ENCODE measurements at regions not wholly inside any gene's neighbourhood (a gene's known extent, or its start where the extent isn't known, plus 50 kb on each side); places are given as distances from the start of the nearest gene placed in this dataset.

GRCh38 chr5:74235552-74235951 lies 405.0 kb downstream of the ENC1 start:
- POLR2A ChIA-PET = no interaction called here
- Histone ChIP-seq H3K27me3 (ENCODE audit: control insufficient read depth, insufficient read depth, low read length) (no peaks in the 10 kb centered on the region), H3K36me3 (ENCODE audit: control insufficient read depth, insufficient read depth, low read length) (no peaks in the 10 kb centered on the region), H3K4me3 (ENCODE audit: low read depth, low read length) (no peak overlapping the region)
- no peak for DNase-seq (ENCODE audit: low read depth)
- CTCF ChIA-PET = no interaction called here
- no peak for TF ChIP-seq CTCF (IDR thresholded peaks at IDR 0.05; ENCODE audit: insufficient read depth, low read depth, low read length)

GRCh38 chr5:74233571-74233970 lies 407.0 kb downstream of the ENC1 start:
- DNase-seq (ENCODE audit: low read depth) = peak; percentile 65
- no peak for TF ChIP-seq CTCF (IDR thresholded peaks at IDR 0.05; ENCODE audit: insufficient read depth, low read depth, low read length)
- POLR2A ChIA-PET = no interaction called here

GRCh38 chr5:74233091-74233490 lies 407.4 kb downstream of the ENC1 start:
- no peak for TF ChIP-seq CTCF (IDR thresholded peaks at IDR 0.05; ENCODE audit: insufficient read depth, low read depth, low read length)
- ChIA-PET POLR2A (no interaction called here), CTCF (no interaction called here)
- Histone ChIP-seq H3K36me3 (ENCODE audit: control insufficient read depth, insufficient read depth, low read length) (no peaks in the 10 kb centered on the region), H3K27me3 (ENCODE audit: control insufficient read depth, insufficient read depth, low read length) (no peaks in the 10 kb centered on the region), H3K4me3 (ENCODE audit: low read depth, low read length) (no peak overlapping the region)
- DNase-seq (ENCODE audit: low read depth) = no peak

More at GRCh38 chr5:74233571-74233970, 407.0 kb downstream of the ENC1 start:
- CTCF ChIA-PET = no interaction called here
- no peaks in the 10 kb centered on the region for H3K27me3 ChIP-seq (ENCODE audit: control insufficient read depth, insufficient read depth, low read length)
- H3K36me3 ChIP-seq (ENCODE audit: control insufficient read depth, insufficient read depth, low read length) = no peaks in the 10 kb centered on the region
- no peak overlapping the region for H3K4me3 ChIP-seq (ENCODE audit: low read depth, low read length)

GRCh38 chr5:74232276-74232675 lies 408.3 kb downstream of the ENC1 start:
- TF ChIP-seq CTCF (IDR thresholded peaks at IDR 0.05; ENCODE audit: insufficient read depth, low read depth, low read length) = no peak
- CTCF ChIA-PET = no interaction called here

GRCh38 chr5:74231697-74232096 lies 408.8 kb downstream of the ENC1 start:
- POLR2A ChIA-PET = no interaction called here
- no peak for DNase-seq (ENCODE audit: low read depth)

More at GRCh38 chr5:74232276-74232675, 408.3 kb downstream of the ENC1 start:
- peak; percentile 60 for DNase-seq (ENCODE audit: low read depth)
- H3K4me3 ChIP-seq (ENCODE audit: low read depth, low read length) = no peak overlapping the region
- POLR2A ChIA-PET = no interaction called here
- no peaks in the 10 kb centered on the region for H3K27me3 ChIP-seq (ENCODE audit: control insufficient read depth, insufficient read depth, low read length)
- no peaks in the 10 kb centered on the region for H3K36me3 ChIP-seq (ENCODE audit: control insufficient read depth, insufficient read depth, low read length)

More at GRCh38 chr5:74231697-74232096, 408.8 kb downstream of the ENC1 start:
- CTCF ChIA-PET = no interaction called here
- no peak for TF ChIP-seq CTCF (IDR thresholded peaks at IDR 0.05; ENCODE audit: insufficient read depth, low read depth, low read length)
- Histone ChIP-seq H3K4me3 (ENCODE audit: low read depth, low read length) (no peak overlapping the region), H3K36me3 (ENCODE audit: control insufficient read depth, insufficient read depth, low read length) (no peaks in the 10 kb centered on the region), H3K27me3 (ENCODE audit: control insufficient read depth, insufficient read depth, low read length) (no peaks in the 10 kb centered on the region)

All from BJ (cell line).